IPS-NIHi7 (cell line): ENCODE measurements at regions not wholly inside any gene's neighbourhood (a gene's known extent, or its start where the extent isn't known, plus 50 kb on each side); places are given as distances from the start of the nearest gene placed in this dataset.
"Not testable (repeated sequence)": the region's sequence is repeated elsewhere in the genome, so short reads cannot be mapped to it uniquely, and the experiment has no call there.

ENCODE experiments used
- DNase-seq: peaks from one replicate; pipeline ENCODE4 v3.0.0; 2012; ENCODE audit warnings: mixed read lengths; ENCODE audit errors: extremely low spot score

- DNase-seq = no peak
Observed at GRCh38 chr13:105871326-105871725, 664.1 kb downstream of the EFNB2 start.

DNA sequence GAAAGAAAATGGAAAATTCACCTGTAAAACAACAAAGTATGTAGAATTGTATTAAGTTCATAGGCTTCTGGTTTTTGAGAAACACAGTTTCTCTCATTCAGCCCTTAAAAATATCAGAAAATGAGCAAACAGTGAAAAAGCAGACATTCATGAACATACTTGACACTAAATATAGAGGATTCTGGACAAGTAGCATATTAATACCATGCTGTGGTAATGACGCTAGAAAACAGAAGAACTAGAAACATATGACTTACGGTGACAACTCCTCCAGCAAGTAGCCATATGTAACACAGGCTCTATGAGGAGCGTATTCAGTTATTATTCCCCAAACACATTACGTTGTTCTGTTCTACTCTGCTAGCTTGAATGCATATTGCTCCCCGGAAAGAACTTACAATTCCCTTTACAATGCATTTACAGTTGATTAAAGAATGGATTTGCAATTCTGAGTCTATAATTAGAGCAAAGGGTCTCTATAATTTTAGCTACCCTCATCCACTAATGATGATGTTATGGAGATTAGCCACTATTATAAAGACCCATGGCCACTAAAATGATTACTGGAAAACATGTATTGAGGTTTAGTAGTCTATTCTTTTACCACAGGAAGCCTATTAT, 672.1 kb downstream of the EFNB2 start:
- no peak for DNase-seq

GRCh38 chr13:105848494-105848893, 687.0 kb downstream of the EFNB2 start:
- no peak for DNase-seq

- no peak for DNase-seq
Observed at GRCh38 chr13:105847527-105848291, 687.8 kb downstream of the EFNB2 start.

- DNase-seq = no peak
Observed at GRCh38 chr13:105846923-105847322, 688.5 kb downstream of the EFNB2 start.

DNA sequence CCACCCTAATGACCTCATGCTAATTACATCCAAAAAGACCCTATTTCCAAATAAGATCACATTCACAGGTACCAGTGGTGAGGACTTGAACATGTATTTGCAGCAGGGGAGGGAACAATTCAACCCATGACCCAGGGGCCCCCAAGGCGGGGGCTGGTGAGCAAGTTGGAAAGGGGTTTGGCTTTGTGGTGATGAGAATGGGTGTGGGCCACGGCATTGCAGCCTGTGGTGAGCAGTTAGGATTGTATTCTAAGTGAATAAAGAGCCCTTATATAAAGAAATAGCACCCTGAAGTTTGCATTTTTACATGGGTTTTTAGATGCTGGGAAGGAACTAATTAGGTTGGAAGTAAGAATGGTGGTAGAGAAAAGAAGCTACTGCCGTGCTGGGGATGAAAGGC, 694.2 kb downstream of the EFNB2 start:
- no peak for DNase-seq

DNA sequence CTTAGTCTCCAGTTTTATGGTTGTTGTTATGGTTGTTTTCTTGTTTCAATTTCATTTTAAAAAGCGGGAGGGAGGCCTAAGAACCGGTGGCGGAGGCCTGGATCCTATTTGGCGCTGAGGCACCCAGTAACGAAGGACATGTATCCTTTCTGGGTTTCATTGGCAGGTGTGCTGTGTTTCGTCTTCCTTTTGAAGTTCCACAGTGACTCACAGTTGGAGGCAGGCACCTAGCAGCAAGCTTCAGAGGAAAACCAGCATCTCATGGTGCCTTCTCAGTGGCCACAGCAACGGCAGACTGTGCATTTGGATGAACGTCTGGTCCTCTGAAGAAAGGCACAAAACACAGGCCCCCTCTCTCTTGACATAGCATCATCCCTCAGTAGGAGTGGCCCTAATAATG, 697.2 kb downstream of the EFNB2 start:
- DNase-seq = no peak

GRCh38 chr13:105837295-105837694, 698.2 kb downstream of the EFNB2 start:
- DNase-seq = not testable (repeated sequence)

DNA sequence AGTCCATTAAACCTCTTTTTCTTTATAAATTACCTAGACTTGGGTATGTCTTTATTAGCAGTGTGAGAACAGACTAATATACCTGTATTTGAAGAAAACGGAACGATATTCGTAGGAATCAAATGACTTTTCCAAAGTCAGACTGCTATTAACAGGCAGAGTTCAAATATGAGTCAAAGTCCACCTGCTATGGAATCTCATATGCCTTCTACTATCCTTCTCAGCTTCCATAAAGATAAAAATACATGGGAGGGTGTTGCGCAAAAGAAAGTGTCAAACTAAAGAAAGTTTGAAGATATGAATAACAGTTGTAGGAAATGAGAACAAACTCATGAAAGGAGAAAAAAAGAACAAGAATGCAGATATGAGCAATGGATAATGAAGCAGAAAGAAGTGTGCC, 704.6 kb downstream of the EFNB2 start:
- no peak for DNase-seq

GRCh38 chr13:105827111-105827809, 708.2 kb downstream of the EFNB2 start:
- no peak for DNase-seq

DNA sequence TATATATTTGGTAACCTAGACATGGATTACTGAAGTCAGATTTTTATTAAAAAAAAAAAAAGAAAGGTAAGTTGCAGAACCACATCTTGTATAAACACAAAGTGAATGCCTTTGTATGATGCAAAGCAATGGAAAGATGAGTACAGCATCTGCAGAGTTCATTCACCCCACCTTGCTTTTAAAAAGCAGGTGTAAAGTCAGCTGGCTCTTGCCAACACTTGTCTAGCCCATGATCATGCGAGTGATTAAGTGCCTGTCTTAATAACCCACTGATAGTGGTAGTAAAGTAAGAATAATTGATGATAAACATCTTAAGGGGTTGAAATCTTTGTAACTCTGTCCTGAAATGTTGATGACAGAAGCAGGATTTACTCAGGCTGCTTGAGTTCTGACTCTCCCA, 710.4 kb downstream of the EFNB2 start:
- no peak for DNase-seq

GRCh38 chr13:105821337-105821736, 714.1 kb downstream of the EFNB2 start:
- no peak for DNase-seq

- no peak for DNase-seq
Observed at GRCh38 chr13:105820415-105820814, 715.0 kb downstream of the EFNB2 start.

DNA sequence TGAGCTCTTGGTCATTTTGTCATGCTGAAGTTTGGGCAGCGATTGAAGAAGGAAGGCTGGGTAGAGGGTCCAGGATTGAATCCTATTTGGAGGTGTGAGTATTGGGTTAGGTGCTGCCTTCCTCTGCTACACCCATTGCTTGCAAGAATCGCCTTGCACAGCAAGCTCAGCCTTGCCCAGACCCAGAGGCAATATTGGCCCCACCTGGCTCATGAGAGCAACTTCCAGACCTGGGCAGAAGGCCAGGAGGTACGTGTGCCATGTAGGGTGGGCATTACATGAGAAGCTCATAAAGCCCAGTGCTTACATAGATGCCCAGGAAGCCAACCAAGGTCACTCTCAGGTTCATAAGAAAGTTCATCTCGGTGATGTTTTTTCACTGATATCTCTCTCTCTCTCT, 718.0 kb downstream of the EFNB2 start:
- DNase-seq = no peak

DNA sequence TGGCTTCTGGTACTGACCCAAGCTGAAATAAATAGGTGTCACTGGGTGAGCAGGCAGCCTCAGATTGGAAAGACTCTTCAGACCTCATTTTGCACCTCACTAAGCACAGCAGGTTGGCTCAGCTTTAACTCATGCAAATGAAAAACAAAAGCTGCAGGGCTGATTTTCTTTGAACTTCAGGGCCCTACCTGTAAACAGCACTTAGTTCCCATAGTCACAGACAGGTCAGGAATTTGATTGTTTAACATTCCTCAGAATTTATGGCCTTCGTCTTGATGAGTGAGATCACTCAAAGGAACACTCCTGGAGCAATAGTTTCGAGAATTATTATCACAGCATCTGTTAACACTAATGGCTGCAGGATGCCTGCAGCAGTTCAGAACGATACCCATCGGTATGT, 718.5 kb downstream of the EFNB2 start:
- DNase-seq = peak; percentile 56

GRCh38 chr13:105814902-105815250, 720.6 kb downstream of the EFNB2 start:
- no peak for DNase-seq

DNA sequence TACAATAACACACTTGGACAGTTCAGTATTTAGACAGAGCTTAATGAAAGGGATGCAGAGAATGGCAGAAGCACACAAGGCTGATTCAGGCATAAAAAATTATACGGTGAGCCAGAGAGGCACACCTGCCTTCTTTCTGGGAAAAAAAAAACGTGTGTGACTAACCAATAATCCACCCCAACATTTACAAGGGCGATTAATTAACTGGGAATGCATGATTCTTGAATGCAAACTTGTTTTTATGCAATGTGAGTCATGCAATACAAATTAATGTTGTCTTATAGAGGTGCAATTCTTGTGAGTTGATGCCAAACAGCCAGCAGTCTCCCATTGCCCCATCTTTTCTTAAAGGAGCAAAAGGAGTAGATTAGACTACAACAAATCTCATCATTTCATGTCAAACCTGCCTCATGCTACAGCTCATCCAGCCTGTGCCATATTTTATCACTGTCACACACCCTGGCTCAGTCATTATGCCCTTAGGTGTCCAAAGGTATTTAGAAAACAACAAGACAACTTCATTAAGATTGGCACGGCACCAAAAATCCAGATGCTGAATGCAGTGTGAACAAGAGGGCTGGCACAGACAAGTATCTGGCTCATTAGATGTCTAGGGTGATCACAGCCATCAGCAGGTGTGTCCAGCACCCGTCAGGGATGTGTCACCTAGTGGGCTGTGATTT, 721.1 kb downstream of the EFNB2 start:
- no peak for DNase-seq

DNA sequence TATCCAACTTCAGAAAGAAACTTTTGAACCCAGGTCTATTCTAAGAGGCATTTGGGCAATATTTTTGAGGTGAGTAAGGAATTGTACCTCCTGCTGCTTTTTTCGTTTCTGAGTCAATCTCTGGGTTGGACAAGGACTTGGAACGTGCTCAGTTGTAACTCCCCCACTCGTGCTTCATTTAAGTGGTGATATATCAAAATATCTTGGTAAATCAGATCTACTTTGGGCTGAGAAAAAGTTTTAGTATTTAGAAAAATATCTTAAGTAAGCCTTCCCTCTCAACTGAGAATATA, 728.9 kb downstream of the EFNB2 start:
- DNase-seq = no peak

- DNase-seq = no peak
Observed at GRCh38 chr13:105805892-105806627, 729.4 kb downstream of the EFNB2 start.

DNA sequence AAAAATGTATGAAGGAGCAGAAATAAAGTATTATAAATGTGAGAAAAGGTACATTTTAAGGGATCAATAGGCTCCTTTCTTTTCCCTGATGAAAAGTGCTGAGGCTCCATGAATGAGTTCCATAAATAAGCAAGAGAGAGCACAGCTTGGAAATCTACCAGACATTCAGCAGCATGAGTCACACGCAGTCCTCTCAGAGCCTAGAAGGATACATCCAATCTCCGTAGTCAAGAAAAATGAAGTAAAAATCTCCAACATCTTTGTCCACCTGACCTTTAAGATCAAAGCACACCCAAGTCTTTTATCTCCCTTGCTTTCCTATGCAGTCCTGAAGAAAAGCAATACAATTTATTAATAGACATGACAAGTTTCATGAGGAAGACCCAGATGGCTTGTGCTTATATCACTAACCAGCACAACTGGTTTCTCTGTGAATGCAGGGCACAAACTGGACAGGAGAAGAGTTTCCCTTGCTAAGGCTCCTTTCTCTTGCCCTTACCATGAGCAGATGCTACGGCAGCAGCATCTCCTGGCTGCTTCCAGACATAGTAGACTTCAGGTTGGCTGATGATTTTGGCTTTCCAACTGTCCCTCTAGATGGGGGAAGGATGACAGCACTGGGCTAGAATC, 730.8 kb downstream of the EFNB2 start:
- no peak for DNase-seq

DNA sequence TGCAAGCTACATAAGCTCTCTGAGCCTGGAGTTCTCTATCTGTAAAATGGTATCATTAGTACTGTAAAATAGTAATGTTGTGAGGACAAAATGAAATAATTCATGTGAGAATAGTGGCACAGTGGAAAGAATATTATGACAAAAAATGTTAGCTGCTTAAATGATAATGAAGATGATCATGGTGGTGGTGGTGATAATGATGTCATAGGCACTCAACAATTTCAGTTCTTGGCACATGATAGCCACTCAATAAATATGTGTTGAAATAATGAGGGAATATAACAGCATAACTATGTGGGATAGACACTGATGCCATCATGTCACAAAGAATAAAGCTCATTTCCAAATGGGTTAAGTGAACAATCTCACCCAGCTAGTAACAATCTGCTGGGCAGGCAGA, 736.3 kb downstream of the EFNB2 start:
- no peak for DNase-seq

- no peak for DNase-seq
Observed at GRCh38 chr13:105798541-105798940, 736.9 kb downstream of the EFNB2 start.
